HCT116 (cell line): ENCODE measurements at regions not wholly inside any gene's neighbourhood (a gene's known extent, or its start where the extent isn't known, plus 50 kb on each side); places are given as distances from the start of the nearest gene placed in this dataset.

ENCODE experiments used
- ATAC-seq: fragments of 200-7000 bp; cut with Tn5 transposase; 2 replicates; pipeline ENCODE4 v1.9.1; 2020; ENCODE audit warnings: mild to moderate bottlenecking, moderate library complexity
- BruUV-seq: library from RNA; stranded (reverse); fragments of 400-500 nt; replicated peaks from 2 replicates; lab custom pipeline; 2021; lab: Mats Ljungman, UMichigan
- CTCF ChIA-PET: fragments of 300-600 bp; sonication (Branson Sonifier 250); formaldehyde crosslinking; loops from one replicate; lab custom pipeline; 2021; ENCODE audit warnings: antibody characterized with exemption; lab: Charles Lee
- POLR2A ChIA-PET: fragments of 300-600, 350-600 bp; sonication (Branson Sonifier 250); formaldehyde crosslinking; loops from one replicate; lab custom pipeline; 2021; ENCODE audit warnings: antibody characterized with exemption; lab: Charles Lee
- RAD21 ChIA-PET, 2 experiments: fragments of 300-600 bp; sonication (Branson Sonifier 250); formaldehyde crosslinking; loops; one replicate each; lab custom pipeline; 2023; ENCODE audit warnings: low total read pairs in 2 of 2; ENCODE audit not compliant: uncharacterized antibody in 2 of 2, unreplicated experiment in 2 of 2, low non-redundant PET in 1 of 2; lab: Charles Lee
- DNase-seq: peaks from one replicate; pipeline ENCODE4 v3.0.0-alpha.2; 2010; ENCODE audit warnings: low read depth, low spot score
- H2AFZ ChIP-seq: fragments of 200-600 bp; shearing (Covaris generic), sonication (generic); 2 replicates; pipeline ENCODE4 v1.6.1; 2017; ENCODE audit warnings: low read depth, mixed run types, mixed read lengths, antibody characterized with exemption, low read length; ENCODE audit not compliant: poor library complexity, severe bottlenecking
- H3K27ac ChIP-seq: 2 replicates; pipeline ENCODE4 v1.5.1; 2012; ENCODE audit warnings: low read depth, low read length
- H3K27me3 ChIP-seq: fragments of 200-600 bp; sonication (generic); 2 replicates; pipeline ENCODE4 v1.6.1; 2016; ENCODE audit warnings: mixed run types, low read length, mixed read lengths; ENCODE audit not compliant: insufficient read depth
- H3K36me3 ChIP-seq, 2 experiments: fragments of 200-500 bp in 1 of 2; fragments of 200-600 bp in 1 of 2; sonication (Bioruptor generic) in 1 of 2; sonication (generic) in 1 of 2; 2 replicates each; pipeline versions ENCODE4 v1.5.1 to v1.6.1; 2014 to 2016; ENCODE audit warnings: low read length in 2 of 2, inconsistent platforms in 1 of 2, mixed read lengths in 1 of 2, mixed run types in 1 of 2; ENCODE audit not compliant: insufficient read depth in 2 of 2, control insufficient read depth in 1 of 2
- H3K4me1 ChIP-seq, 2 experiments: fragments of 200-600 bp in 1 of 2; sonication (generic) in 1 of 2; 2 replicates each; pipeline versions ENCODE4 v1.5.1 to v1.6.1; 2012 to 2017; ENCODE audit warnings: low read length in 2 of 2, inconsistent platforms in 1 of 2, mild to moderate bottlenecking in 1 of 2, mixed read lengths in 1 of 2, mixed run types in 1 of 2, moderate library complexity in 1 of 2; ENCODE audit not compliant: insufficient read depth in 2 of 2, control insufficient read depth in 1 of 2
- H3K4me2 ChIP-seq: fragments of 200-600 bp; sonication (generic); 2 replicates; pipeline ENCODE4 v1.6.1; 2017; ENCODE audit warnings: mixed run types, low read length, mixed read lengths
- H3K4me3 ChIP-seq, 2 experiments: fragments of 200-600 bp in 1 of 2; sonication (generic) in 1 of 2; replicated peaks in 1 of 2; 2 replicates each; pipeline ENCODE4 v1.5.1; 2011 to 2016; ENCODE audit warnings: low read length in 2 of 2, control low read depth in 1 of 2, low read depth in 1 of 2, mild to moderate bottlenecking in 1 of 2, mixed read lengths in 1 of 2, mixed run types in 1 of 2
- H3K79me2 ChIP-seq: fragments of 200-600 bp; sonication (generic); 2 replicates; pipeline ENCODE4 v1.6.1; 2017; ENCODE audit warnings: mild to moderate bottlenecking, mixed run types, low read length, moderate library complexity, mixed read lengths; ENCODE audit not compliant: insufficient read depth
- H3K9ac ChIP-seq: fragments of 200-600 bp; sonication (generic); 2 replicates; pipeline ENCODE4 v1.6.1; 2016; ENCODE audit warnings: low read length, mixed read lengths
- H3K9me2 ChIP-seq: fragments of 200-600 bp; sonication (generic), shearing (Covaris generic); 2 replicates; pipeline ENCODE4 v1.6.1; 2017; ENCODE audit warnings: mixed run types, mild to moderate bottlenecking, moderate library complexity; ENCODE audit not compliant: insufficient read depth
- H3K9me3 ChIP-seq, 2 experiments: fragments of 200-500 bp in 1 of 2; fragments of 200-600 bp in 1 of 2; sonication (Bioruptor generic) in 1 of 2; sonication (generic) in 1 of 2; 2 replicates each; pipeline ENCODE4 v1.6.1; 2014 to 2017; ENCODE audit warnings: low read length in 2 of 2, mixed read lengths in 2 of 2, inconsistent platforms in 1 of 2, low read depth in 1 of 2, mild to moderate bottlenecking in 1 of 2, mixed run types in 1 of 2, moderate library complexity in 1 of 2; ENCODE audit not compliant: control insufficient read depth in 1 of 2, insufficient read depth in 1 of 2
- H4K20me1 ChIP-seq: fragments of 200-600 bp; sonication (generic), shearing (Covaris generic); 2 replicates; pipeline ENCODE4 v1.6.1; 2017; ENCODE audit warnings: mixed run types, mild to moderate bottlenecking, moderate library complexity; ENCODE audit not compliant: insufficient read depth
- CBX3 ChIP-seq: IDR thresholded peaks from 2 replicates; pipeline ENCODE4 v1.6.1; 2012; ENCODE audit warnings: low read depth
- CEBPB ChIP-seq: IDR thresholded peaks from 2 replicates; pipeline ENCODE4 v1.6.1; 2012; ENCODE audit warnings: low read depth
- EGR1 ChIP-seq: IDR thresholded peaks from 2 replicates; pipeline ENCODE4 v1.6.1; 2012; ENCODE audit warnings: low read depth
- ELF1 ChIP-seq: IDR thresholded peaks from 2 replicates; pipeline ENCODE4 v1.6.1; 2012; ENCODE audit warnings: low read depth, borderline replicate concordance
- EZH2phosphoT487 ChIP-seq: fragments of 200-600 bp; IDR thresholded peaks from 2 replicates; pipeline ENCODE4 v1.6.1; 2018; ENCODE audit warnings: antibody characterized with exemption, borderline replicate concordance
- FOSL1 ChIP-seq: IDR thresholded peaks from 2 replicates; pipeline ENCODE4 v1.6.1; 2012; ENCODE audit warnings: low read depth
- POLR2A ChIP-seq: IDR thresholded peaks from 2 replicates; pipeline ENCODE4 v1.7.0; 2011; ENCODE audit warnings: borderline replicate concordance; ENCODE audit not compliant: insufficient read depth, insufficient read length; ENCODE audit errors: extremely low read depth
- RAD21 ChIP-seq: IDR thresholded peaks from 2 replicates; pipeline ENCODE4 v1.6.1; 2012; ENCODE audit warnings: low read depth, mild to moderate bottlenecking
- SIN3A ChIP-seq: IDR thresholded peaks from 2 replicates; pipeline ENCODE4 v1.6.1; 2012; ENCODE audit warnings: low read depth
- SRF ChIP-seq: IDR thresholded peaks from 2 replicates; pipeline ENCODE4 v1.6.1; 2012; ENCODE audit warnings: low read depth
- YY1 ChIP-seq: IDR thresholded peaks from 2 replicates; pipeline ENCODE4 v1.6.1; 2011; ENCODE audit warnings: low read length, low read depth, moderate library complexity, mild to moderate bottlenecking; ENCODE audit not compliant: insufficient replicate concordance; ENCODE audit errors: extremely low read depth
- ZNF274 ChIP-seq: fragments of 200-500 bp; sonication (Bioruptor generic); IDR thresholded peaks from 2 replicates; pipeline ENCODE4 v1.6.1; 2014; ENCODE audit warnings: mild to moderate bottlenecking, low read depth, low read length, inconsistent platforms
- intact Hi-C: fragments of 100-400 bp; cut with micrococcal nuclease; formaldehyde crosslinking; loops from 2 replicates; pipeline ENCODE4 v1.10.0; 2022
- TF ChIP-seq, protein P1 (sequence below): IDR thresholded peaks from 2 replicates; pipeline ENCODE4 v1.6.1; 2012
- TF ChIP-seq, protein P2 (sequence below): IDR thresholded peaks from 2 replicates; pipeline ENCODE4 v1.6.1; 2011; ENCODE audit warnings: mild to moderate bottlenecking, low read length, moderate library complexity; ENCODE audit not compliant: insufficient replicate concordance; ENCODE audit errors: extremely low read depth

DNA sequence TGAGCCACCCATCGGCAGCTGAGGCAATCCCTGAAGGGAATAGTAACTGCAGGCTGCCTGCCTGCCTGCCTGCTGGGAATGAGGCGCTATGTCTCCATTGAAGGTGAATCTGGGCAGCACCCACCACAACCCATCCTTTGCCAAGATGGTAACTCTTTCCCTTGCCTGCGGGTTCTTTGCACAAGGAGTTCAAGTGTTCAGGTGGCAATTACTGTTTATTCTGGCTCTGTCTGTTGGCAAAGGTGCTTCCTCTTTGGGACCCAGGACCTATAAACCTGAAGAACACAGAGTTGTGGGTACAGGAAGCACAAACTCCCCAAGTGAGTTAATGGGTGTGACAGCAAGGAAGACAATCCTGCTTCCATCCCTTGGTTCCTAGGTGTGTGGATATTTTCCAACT lies 448.1 kb upstream of the ZNF507 start:
- Histone ChIP-seq H3K4me3 (no peak overlapping the region), H3K27ac (no peak overlapping the region), H3K4me2 (no peak overlapping the region), H3K36me3 (no peaks in the 10 kb centered on the region), H3K9me3 (peaks cover 9 to 46% of the 10 kb centered on the region in 2 experiments; a peak in 2 of 4 replicates), H3K9ac (no peak overlapping the region), H4K20me1 (no peaks in the 10 kb centered on the region), H2AFZ (no peak overlapping the region), H3K4me1 (no peaks in the 10 kb centered on the region), H3K79me2 (no peaks in the 10 kb centered on the region), H3K9me2 (no peaks in the 10 kb centered on the region), H3K27me3 (no peaks in the 10 kb centered on the region)
- ATAC-seq, result no peak
- RAD21 ChIA-PET, result no interaction called here
- BruUV-seq, result no TSS peak
- intact Hi-C loops, result no loop called here
- CTCF ChIA-PET, result no interaction called here
- no peak for DNase-seq
- POLR2A ChIA-PET, result no interaction called here
- TF ChIP-seq, protein P1, sequence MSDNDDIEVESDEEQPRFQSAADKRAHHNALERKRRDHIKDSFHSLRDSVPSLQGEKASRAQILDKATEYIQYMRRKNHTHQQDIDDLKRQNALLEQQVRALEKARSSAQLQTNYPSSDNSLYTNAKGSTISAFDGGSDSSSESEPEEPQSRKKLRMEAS, result no peak
- no peak for TF ChIP-seq ZNF274
- TF ChIP-seq ELF1, result no peak
- TF ChIP-seq, protein P2, sequence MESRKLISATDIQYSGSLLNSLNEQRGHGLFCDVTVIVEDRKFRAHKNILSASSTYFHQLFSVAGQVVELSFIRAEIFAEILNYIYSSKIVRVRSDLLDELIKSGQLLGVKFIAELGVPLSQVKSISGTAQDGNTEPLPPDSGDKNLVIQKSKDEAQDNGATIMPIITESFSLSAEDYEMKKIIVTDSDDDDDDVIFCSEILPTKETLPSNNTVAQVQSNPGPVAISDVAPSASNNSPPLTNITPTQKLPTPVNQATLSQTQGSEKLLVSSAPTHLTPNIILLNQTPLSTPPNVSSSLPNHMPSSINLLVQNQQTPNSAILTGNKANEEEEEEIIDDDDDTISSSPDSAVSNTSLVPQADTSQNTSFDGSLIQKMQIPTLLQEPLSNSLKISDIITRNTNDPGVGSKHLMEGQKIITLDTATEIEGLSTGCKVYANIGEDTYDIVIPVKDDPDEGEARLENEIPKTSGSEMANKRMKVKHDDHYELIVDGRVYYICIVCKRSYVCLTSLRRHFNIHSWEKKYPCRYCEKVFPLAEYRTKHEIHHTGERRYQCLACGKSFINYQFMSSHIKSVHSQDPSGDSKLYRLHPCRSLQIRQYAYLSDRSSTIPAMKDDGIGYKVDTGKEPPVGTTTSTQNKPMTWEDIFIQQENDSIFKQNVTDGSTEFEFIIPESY, result no peak
- no peak for TF ChIP-seq CEBPB
- no peak for TF ChIP-seq CBX3
- TF ChIP-seq EZH2phosphoT487, result no peak
- TF ChIP-seq POLR2A, result no peak
- no peak for TF ChIP-seq EGR1
- TF ChIP-seq RAD21, result no peak
- no peak for TF ChIP-seq FOSL1
- no peak for TF ChIP-seq SRF
- no peak for TF ChIP-seq YY1
- TF ChIP-seq SIN3A, result no peak
- TF ChIP-seq, all 23 proteins: peak for 0
